Spleen (tissue), 7 donors: ENCODE measurements at regions not wholly inside any gene's neighbourhood (a gene's known extent, or its start where the extent isn't known, plus 50 kb on each side); places are given as distances from the start of the nearest gene placed in this dataset.

Experiments
- CTCF ChIP-seq, 11 experiments: fragments of 200-600 bp in 7 of 11; fragments of 450-650 bp in 4 of 11; sonication (generic) in 4 of 11; IDR thresholded peaks in 8 of 11; conservative IDR thresholded peaks in 3 of 11; 1 replicate in 7 of 11; 2 replicates in 4 of 11; pipeline versions ENCODE4 v1.4.0 to v1.8.0; 2016 to 2021; ENCODE audit warnings: antibody characterized with exemption in 11 of 11, inconsistent platforms in 4 of 11, mild to moderate bottlenecking in 1 of 11
- POLR2A ChIP-seq, 3 donors: fragments of 450-650 bp; IDR thresholded peaks; one replicate each; pipeline ENCODE4 v1.5.1; 2017; ENCODE audit warnings: antibody characterized with exemption in 3 of 3, mild to moderate bottlenecking in 1 of 3
- donor health status: DM: no; HTN: no; CAD: no; lungs with moderate emphysema.
- donor health status: DM: no; HTN: no; CAD: no.
- donor health status: DM: no; HTN: no; CAD: no.

GRCh38 chr2:121836611-121837010, 81.2 kb downstream of the TSN start:
- TF ChIP-seq POLR2A (IDR thresholded peaks at IDR 0.05) (no peak), CTCF (IDR thresholded peaks at IDR 0.05 in 8 of 11, conservative IDR thresholded peaks at IDR 0.05 in 3 of 11) (no peak)
